ENCODE measurements at regions not wholly inside any gene's neighbourhood (a gene's known extent, or its start where the extent isn't known, plus 50 kb on each side); places are given as distances from the start of the nearest gene placed in this dataset.

DNA sequence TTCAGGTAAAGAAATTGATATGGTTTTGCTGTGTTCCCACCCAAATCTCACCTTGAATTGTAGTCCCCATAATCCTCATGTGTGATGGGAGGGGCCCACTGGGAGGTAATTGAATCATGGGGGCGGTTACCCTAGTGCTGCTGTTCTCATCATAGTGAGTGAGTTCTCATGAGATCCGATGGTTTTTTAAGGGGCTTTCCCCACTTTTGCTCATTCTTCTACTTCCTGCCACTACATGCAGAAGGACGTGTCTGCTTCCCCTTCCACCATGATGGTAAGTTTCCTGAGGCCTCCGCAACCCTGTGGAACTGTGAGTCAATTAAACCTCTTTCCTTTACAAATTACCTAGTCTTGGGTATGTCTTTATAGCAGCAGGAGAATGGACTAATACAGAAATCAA, 69.3 kb downstream of the MIS18A start:
- no peak overlapping the region for H2AFZ ChIP-seq
- TF ChIP-seq EZH2 (IDR thresholded peaks at IDR 0.05; ENCODE audit: insufficient read depth, poor library complexity, severe bottlenecking) (no peak), EZH2phosphoT487 (IDR thresholded peaks at IDR 0.05; ENCODE audit: insufficient read depth, low read depth) (no peak)
- WGBS, 2 experiments (ENCODE audit: low coverage in 1 of 2, low lambda C conversion rate in 2 of 2, missing lambda C conversion rate in 2 of 2): 64 to 68% methylated on average over 4 of the region's 4 CpGs

DNA sequence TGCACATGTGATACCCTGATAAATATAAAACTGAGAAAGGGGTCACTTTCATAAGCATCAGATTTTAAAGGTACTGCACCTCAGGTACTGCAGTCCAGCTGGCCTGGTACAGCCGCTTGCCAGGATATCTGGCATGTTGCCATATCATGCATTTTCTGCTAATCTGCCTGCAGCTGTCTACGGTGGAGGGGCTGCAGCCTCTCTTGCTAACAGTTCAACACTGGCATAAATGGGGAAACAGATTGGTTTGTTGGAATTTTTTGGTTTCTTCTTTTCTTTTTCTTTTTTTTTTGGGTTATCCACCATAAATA, 71.5 kb downstream of the MIS18A start:
- Histone ChIP-seq H3K9ac (no peak overlapping the region), H3K27ac (no peak overlapping the region), H3K4me2 (ENCODE audit: unreplicated experiment) (no peak overlapping the region), H4K20me1 (ENCODE audit: insufficient read depth) (no peaks in the 10 kb centered on the region), H3K9me2 (ENCODE audit: insufficient read depth) (no peaks in the 10 kb centered on the region), H3K36me3 (ENCODE audit: low read depth) (no peaks in the 10 kb centered on the region), H2AFZ (no peak overlapping the region), H3K4me1 (ENCODE audit: insufficient read depth) (no peaks in the 10 kb centered on the region), H3K27me3 (replicated peaks; ENCODE audit: insufficient read depth) (no peaks in the 10 kb centered on the region), H3K9me3 (ENCODE audit: low read depth) (no peaks in the 10 kb centered on the region), H3F3A (ENCODE audit: insufficient read depth) (no peaks in the 10 kb centered on the region), H3K79me2 (ENCODE audit: insufficient read depth) (no peaks in the 10 kb centered on the region), H3K4me3 (no peak overlapping the region)
- 70 to 83% methylated on average over 2 of the region's 2 CpGs for WGBS, 2 experiments (ENCODE audit: low coverage in 1 of 2, low lambda C conversion rate in 2 of 2, missing lambda C conversion rate in 2 of 2)
- no peak for DNase-seq
- in situ Hi-C loops (cut with MboI): no loop called here
- TF ChIP-seq EZH2phosphoT487 (IDR thresholded peaks at IDR 0.05; ENCODE audit: insufficient read depth, low read depth): no peak
- no peak for TF ChIP-seq EZH2 (IDR thresholded peaks at IDR 0.05; ENCODE audit: insufficient read depth, poor library complexity, severe bottlenecking)

More for the DNA sequence above, 69.3 kb downstream of the MIS18A start:
- H3K79me2 ChIP-seq (ENCODE audit: insufficient read depth): no peaks in the 10 kb centered on the region
- no peaks in the 10 kb centered on the region for H3F3A ChIP-seq (ENCODE audit: insufficient read depth)
- H3K27me3 ChIP-seq (replicated peaks; ENCODE audit: insufficient read depth): no peaks in the 10 kb centered on the region
- no peaks in the 10 kb centered on the region for H3K9me2 ChIP-seq (ENCODE audit: insufficient read depth)
- no peak overlapping the region for H3K4me2 ChIP-seq (ENCODE audit: unreplicated experiment)
- no peaks in the 10 kb centered on the region for H3K4me1 ChIP-seq (ENCODE audit: insufficient read depth)
- no peaks in the 10 kb centered on the region for H3K36me3 ChIP-seq (ENCODE audit: low read depth)
- no peaks in the 10 kb centered on the region for H3K9me3 ChIP-seq (ENCODE audit: low read depth)
- DNase-seq: no peak
- H3K27ac ChIP-seq: no peak overlapping the region
- H4K20me1 ChIP-seq (ENCODE audit: insufficient read depth): no peaks in the 10 kb centered on the region
- in situ Hi-C loops (cut with MboI): no loop called here
- no peak overlapping the region for H3K4me3 ChIP-seq
- no peak overlapping the region for H3K9ac ChIP-seq

DNA sequence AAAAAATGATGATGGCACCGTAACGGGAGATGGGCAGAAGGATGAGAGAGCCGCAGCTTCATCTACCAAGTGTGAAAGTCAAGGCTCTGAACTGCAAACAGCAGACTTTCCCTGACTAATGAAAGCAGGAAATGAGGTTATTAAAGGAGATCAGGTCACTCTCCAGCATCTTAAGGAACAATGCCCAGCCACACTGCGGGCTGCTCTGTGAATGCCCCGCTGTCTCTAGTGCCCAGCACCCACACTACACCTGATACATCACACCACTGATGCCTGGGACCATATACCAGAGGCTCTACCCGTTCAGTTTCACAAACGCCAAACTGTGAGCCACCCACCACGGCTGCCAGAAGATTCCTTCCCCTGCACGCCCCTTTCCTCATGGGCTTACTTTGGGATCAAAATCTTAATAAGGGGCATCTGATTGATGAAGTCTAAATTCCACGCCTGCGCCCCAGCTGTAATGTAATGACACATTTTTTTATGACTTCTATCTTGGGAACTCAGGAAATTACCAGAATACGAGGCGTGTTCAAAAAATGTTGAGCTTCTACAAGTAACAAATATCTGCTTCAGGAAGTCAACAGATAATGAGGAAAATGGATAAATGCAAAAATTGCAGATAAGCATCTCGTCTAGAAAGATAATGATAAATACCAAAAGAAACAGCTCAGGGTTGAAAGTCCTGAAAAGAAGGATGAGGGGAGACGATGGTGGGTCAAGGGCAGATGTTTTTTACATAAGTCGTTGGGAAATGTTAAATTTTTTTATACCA, 72.0 kb downstream of the MIS18A start:
- peak; percentile 1 for DNase-seq

DNA sequence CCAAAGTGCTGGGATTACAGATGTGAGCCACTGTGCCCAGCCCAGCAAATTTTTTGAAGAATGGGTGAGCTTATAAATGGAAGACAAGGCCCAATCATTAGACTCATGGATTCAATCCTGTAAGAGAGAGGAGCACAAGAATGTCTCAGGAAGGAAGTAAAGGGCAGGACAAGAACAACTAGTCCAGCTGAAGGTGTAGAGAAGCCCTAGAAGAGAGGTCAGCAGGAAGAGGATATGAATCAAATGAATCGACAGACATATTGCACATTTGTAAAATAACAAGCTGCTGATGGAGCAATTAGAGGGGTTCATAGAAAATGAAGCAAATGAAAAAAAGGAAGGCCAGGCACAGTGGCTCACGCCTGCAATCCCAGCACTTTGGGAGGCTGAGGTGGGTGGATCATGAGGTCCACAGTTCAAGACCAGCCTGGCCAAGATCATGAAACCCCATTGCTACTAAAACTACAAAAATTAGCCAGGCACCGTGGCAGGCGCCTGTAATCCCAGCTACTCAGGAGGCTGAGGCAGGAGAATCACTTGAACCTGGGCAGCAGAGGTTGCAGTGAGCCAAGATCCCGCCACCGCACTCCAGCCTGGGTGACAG, 74.9 kb downstream of the MIS18A start:
- Histone ChIP-seq H3K4me1 (ENCODE audit: insufficient read depth) (no peaks in the 10 kb centered on the region), H3K27me3 (replicated peaks; ENCODE audit: insufficient read depth) (no peaks in the 10 kb centered on the region), H3F3A (ENCODE audit: insufficient read depth) (no peaks in the 10 kb centered on the region), H3K36me3 (ENCODE audit: low read depth) (no peaks in the 10 kb centered on the region), H2AFZ (no peak overlapping the region), H4K20me1 (ENCODE audit: insufficient read depth) (no peaks in the 10 kb centered on the region), H3K4me3 (no peak overlapping the region), H3K27ac (no peak overlapping the region), H3K9ac (no peak overlapping the region), H3K4me2 (ENCODE audit: unreplicated experiment) (no peak overlapping the region), H3K9me2 (ENCODE audit: insufficient read depth) (no peaks in the 10 kb centered on the region), H3K79me2 (ENCODE audit: insufficient read depth) (no peaks in the 10 kb centered on the region), H3K9me3 (ENCODE audit: low read depth) (no peaks in the 10 kb centered on the region)
- no peak for DNase-seq
- in situ Hi-C loops (cut with MboI): no loop called here
- WGBS, 2 experiments (ENCODE audit: low coverage in 1 of 2, low lambda C conversion rate in 2 of 2, missing lambda C conversion rate in 2 of 2): 81 to 83% methylated on average over 6 of the region's 6 CpGs
- TF ChIP-seq EZH2 (IDR thresholded peaks at IDR 0.05; ENCODE audit: insufficient read depth, poor library complexity, severe bottlenecking): no peak
- no peak for TF ChIP-seq EZH2phosphoT487 (IDR thresholded peaks at IDR 0.05; ENCODE audit: insufficient read depth, low read depth)

More for the DNA sequence above, 72.0 kb downstream of the MIS18A start:
- no peak for TF ChIP-seq EZH2 (IDR thresholded peaks at IDR 0.05; ENCODE audit: insufficient read depth, poor library complexity, severe bottlenecking)
- TF ChIP-seq EZH2phosphoT487 (IDR thresholded peaks at IDR 0.05; ENCODE audit: insufficient read depth, low read depth): no peak
- no peaks in the 10 kb centered on the region for H3K4me1 ChIP-seq (ENCODE audit: insufficient read depth)
- H2AFZ ChIP-seq: no peak overlapping the region
- no peak overlapping the region for H3K4me3 ChIP-seq
- WGBS, 2 experiments (ENCODE audit: low coverage in 1 of 2, low lambda C conversion rate in 2 of 2, missing lambda C conversion rate in 2 of 2): 36 to 37% methylated on average over 16 of the region's 16 CpGs
- H3K9ac ChIP-seq: no peak overlapping the region
- no peaks in the 10 kb centered on the region for H3K9me2 ChIP-seq (ENCODE audit: insufficient read depth)
- no peak overlapping the region for H3K27ac ChIP-seq
- H3K36me3 ChIP-seq (ENCODE audit: low read depth): no peaks in the 10 kb centered on the region
- H3F3A ChIP-seq (ENCODE audit: insufficient read depth): no peaks in the 10 kb centered on the region
- in situ Hi-C loops (cut with MboI): no loop called here
- H3K79me2 ChIP-seq (ENCODE audit: insufficient read depth): no peaks in the 10 kb centered on the region
- H4K20me1 ChIP-seq (ENCODE audit: insufficient read depth): no peaks in the 10 kb centered on the region
- H3K27me3 ChIP-seq (replicated peaks; ENCODE audit: insufficient read depth): no peaks in the 10 kb centered on the region
- H3K4me2 ChIP-seq (ENCODE audit: unreplicated experiment): no peak overlapping the region
- H3K9me3 ChIP-seq (ENCODE audit: low read depth): no peaks in the 10 kb centered on the region
